Ovary (tissue), 7 donors: ENCODE measurements at regions not wholly inside any gene's neighbourhood (a gene's known extent, or its start where the extent isn't known, plus 50 kb on each side); places are given as distances from the start of the nearest gene placed in this dataset.

ENCODE experiments used
- DNase-seq, 5 donors: peaks; one replicate each; pipeline ENCODE4 v3.0.0-alpha.2; 2019 to 2020
- H3K27ac ChIP-seq, 2 donors: fragments of 200-600 bp; one replicate each; pipeline versions ENCODE4 v1.5.1 to v1.8.0; 2019 to 2022
- H3K27me3 ChIP-seq: fragments of 200-600 bp; one replicate; pipeline ENCODE4 v1.8.0; 2022
- H3K36me3 ChIP-seq: fragments of 200-600 bp; sonication (generic); one replicate; pipeline ENCODE4 v1.5.1; 2019
- H3K4me1 ChIP-seq: one replicate; pipeline ENCODE4 v1.8.1; 2013; ENCODE audit warnings: mild to moderate bottlenecking, moderate library complexity; ENCODE audit not compliant: insufficient read depth
- H3K4me3 ChIP-seq: fragments of 200-600 bp; sonication (generic); one replicate; pipeline ENCODE4 v1.5.1; 2017
- H3K9me3 ChIP-seq, 2 donors: fragments of 200-600 bp in 1 of 2; sonication (generic) in 1 of 2; one replicate each; pipeline versions ENCODE4 v1.5.1 to v1.8.1; 2013 to 2019; ENCODE audit warnings: mild to moderate bottlenecking in 1 of 2, moderate library complexity in 1 of 2
- CTCF ChIP-seq, 3 donors: fragments of 450-650 bp in 2 of 3; fragments of 200-600 bp in 1 of 3; IDR thresholded peaks; one replicate each; pipeline versions ENCODE4 v1.5.1 to v1.8.0; 2016 to 2022; ENCODE audit warnings: antibody characterized with exemption in 3 of 3, mild to moderate bottlenecking in 1 of 3
- EP300 ChIP-seq: sonication (generic); formaldehyde crosslinking; IDR thresholded peaks from one replicate; pipeline ENCODE4 v1.6.1; 2017; ENCODE audit warnings: antibody characterized with exemption
- POLR2A ChIP-seq: fragments of 450-650 bp; IDR thresholded peaks from one replicate; pipeline ENCODE4 v1.6.1; 2017; ENCODE audit warnings: antibody characterized with exemption, mild to moderate bottlenecking, moderate library complexity
- WGBS, 3 donors: extraction: QIAGEN DNeasy Blood & Tissue Kit in 1 of 3; methylation state at CpG; one replicate each; pipeline versions ENCODE4 v1.1.5 to v1.1.7; 2013 to 2017; 5-methylcytosine and 5-hydroxymethylcytosine counted together
- intact Hi-C, 4 donors: fragments of 100-400 bp; cut with DNase I; formaldehyde crosslinking; loops; one replicate each; pipeline versions ENCODE4 v1.11.0 to v1.15.1; 2022 to 2023
- donor health status: DM: no; HTN: no; CAD: no; lungs with moderate emphysema.
- donor health status: DM: no; HTN: no; CAD: no.
- donor health status: Bipolar disorder and iron deficiency.
- donor health status: DM: no; HTN: no; CAD: no.
- donor health status: DM: yes; HTN: yes; CAD: no.

- 17 to 46% (median 24%) methylated on average over 6 of the region's 6 CpGs for WGBS, 3 donors
Measured at GRCh38 chr1:245060684-245061374, 94.0 kb upstream of the KIF26B start.

GRCh38 chr1:245059806-245060424 lies 94.9 kb upstream of the KIF26B start:
- Histone ChIP-seq H3K36me3 (no peaks in the 10 kb centered on the region), H3K4me1 (peaks cover 2% of the 10 kb centered on the region), H3K27ac (no peak overlapping the region), H3K9me3 (no peaks in the 10 kb centered on the region), H3K27me3 (no peaks in the 10 kb centered on the region), H3K4me3 (no peak overlapping the region)
- 72 to 85% (median 74%) methylated on average over 5 of the region's 5 CpGs for WGBS, 3 donors
- no peak for TF ChIP-seq CTCF (IDR thresholded peaks at IDR 0.05)
- TF ChIP-seq POLR2A = no peak
- no peak for TF ChIP-seq EP300
- intact Hi-C loops = loop anchor here in 2 of 4 donors (10.0 kb wide), 2 partner anchors 275 to 455 kb away; no protein-coding TSS in a partner anchor
- DNase-seq = no peak

More at GRCh38 chr1:245060684-245061374, 94.0 kb upstream of the KIF26B start:
- H3K27ac ChIP-seq = no peak overlapping the region
- peaks cover 2% of the 10 kb centered on the region for H3K4me1 ChIP-seq
- DNase-seq = no peak
- no peaks in the 10 kb centered on the region for H3K27me3 ChIP-seq
- H3K9me3 ChIP-seq = no peaks in the 10 kb centered on the region
- intact Hi-C loops = no loop called here
- no peak for TF ChIP-seq EP300
- TF ChIP-seq POLR2A = no peak
- no peak for TF ChIP-seq CTCF (IDR thresholded peaks at IDR 0.05)
- no peak overlapping the region for H3K4me3 ChIP-seq
- H3K36me3 ChIP-seq = no peaks in the 10 kb centered on the region

- WGBS, 3 donors = 93 to 96% (median 93%) methylated on average over 4 of the region's 4 CpGs
- no peaks in the 10 kb centered on the region for H3K36me3 ChIP-seq
- no peak overlapping the region for H3K4me3 ChIP-seq
- intact Hi-C loops = loop anchor here in 2 of 4 donors (10.0 kb wide), 2 partner anchors 274 to 454 kb away; no protein-coding TSS in a partner anchor
- no peaks in the 10 kb centered on the region for H3K27me3 ChIP-seq
- peaks cover 2% of the 10 kb centered on the region for H3K4me1 ChIP-seq
- H3K9me3 ChIP-seq = no peaks in the 10 kb centered on the region
- H3K27ac ChIP-seq = no peak overlapping the region
- TF ChIP-seq EP300 (no peak), POLR2A (no peak), CTCF (IDR thresholded peaks at IDR 0.05) (no peak)
- DNase-seq = no peak
Measured at GRCh38 chr1:245058882-245059281, 95.9 kb upstream of the KIF26B start.

- Histone ChIP-seq H3K36me3 (no peaks in the 10 kb centered on the region), H3K27ac (no peak overlapping the region), H3K27me3 (no peaks in the 10 kb centered on the region), H3K9me3 (no peaks in the 10 kb centered on the region), H3K4me1 (peaks cover 2% of the 10 kb centered on the region), H3K4me3 (no peak overlapping the region)
- intact Hi-C loops = loop anchor here in 2 of 4 donors (10.0 kb wide), 2 partner anchors 274 to 454 kb away; no protein-coding TSS in a partner anchor
- DNase-seq = no peak
- no peak for TF ChIP-seq CTCF (IDR thresholded peaks at IDR 0.05)
- TF ChIP-seq POLR2A = no peak
- TF ChIP-seq EP300 = no peak
- 86 to 91% (median 86%) methylated on average over 5 of the region's 5 CpGs for WGBS, 3 donors
Measured at GRCh38 chr1:245058436-245058835, 96.3 kb upstream of the KIF26B start.
